SJSA1 (cell line): ENCODE measurements at regions not wholly inside any gene's neighbourhood (a gene's known extent, or its start where the extent isn't known, plus 50 kb on each side); places are given as distances from the start of the nearest gene placed in this dataset.

Source experiments
- DNase-seq, 2 experiments: peaks; one replicate each; pipeline ENCODE4 v3.0.0-alpha.2; 2015 to 2020; ENCODE audit warnings: low spot score in 2 of 2, low read depth in 1 of 2
- H3K27ac ChIP-seq: fragments of 250-450 bp; sonication (Bioruptor Pico); 2 replicates; pipeline ENCODE4 v1.5.1; 2020; ENCODE audit warnings: mild to moderate bottlenecking, moderate library complexity
- H3K27me3 ChIP-seq: fragments of 250-450 bp; sonication (Bioruptor Pico); replicated peaks from 2 replicates; pipeline ENCODE4 v1.5.1; 2020; ENCODE audit warnings: mild to moderate bottlenecking, moderate library complexity
- H3K36me3 ChIP-seq: fragments of 250-450 bp; sonication (Bioruptor Pico); 2 replicates; pipeline ENCODE4 v1.5.1; 2020; ENCODE audit warnings: mild to moderate bottlenecking
- H3K4me1 ChIP-seq: fragments of 250-450 bp; sonication (Bioruptor Pico); replicated peaks from 2 replicates; pipeline ENCODE4 v1.6.1; 2021; ENCODE audit warnings: mild to moderate bottlenecking
- H3K4me3 ChIP-seq: fragments of 250-450 bp; sonication (Bioruptor Pico); 2 replicates; pipeline ENCODE4 v1.5.1; 2020; ENCODE audit warnings: mild to moderate bottlenecking
- H3K9me3 ChIP-seq: fragments of 250-450 bp; sonication (Bioruptor Pico); replicated peaks from 2 replicates; pipeline ENCODE4 v1.5.1; 2020; ENCODE audit warnings: mild to moderate bottlenecking

DNA sequence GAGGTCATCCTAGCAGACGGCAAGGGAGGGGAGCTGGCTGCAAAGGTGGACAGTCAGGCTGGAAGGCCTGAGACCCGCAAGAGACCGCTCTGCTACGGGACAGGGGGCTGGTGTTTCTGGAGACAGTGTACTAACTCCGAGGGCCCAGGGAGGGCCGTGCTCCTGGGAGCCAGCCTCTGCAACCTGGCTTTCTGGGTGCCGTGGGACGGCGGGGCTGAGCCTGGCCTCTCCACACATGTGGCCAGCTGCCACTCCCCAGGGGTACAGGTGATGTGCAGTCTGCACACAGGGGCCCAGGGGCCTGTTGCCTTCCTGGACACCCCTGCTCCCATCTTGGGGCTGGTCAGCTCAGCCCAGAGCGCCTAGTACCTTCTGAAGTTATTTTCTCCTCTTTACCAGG is 92.2 kb downstream of the MRPL36 start:
- Histone ChIP-seq H3K9me3 (no peaks in the 10 kb centered on the region; the same call in 1 of the 2 replicates), H3K36me3 (no peaks in the 10 kb centered on the region), H3K27me3 (0 out of 2 replicates have a peak, but pooled peaks cover 3% of the 10 kb centered on the region), H3K4me3 (no peak overlapping the region), H3K27ac (no peak overlapping the region), H3K4me1 (no peaks in the 10 kb centered on the region)
- peak in 1 of 2 experiments; percentile 42 for DNase-seq

DNA sequence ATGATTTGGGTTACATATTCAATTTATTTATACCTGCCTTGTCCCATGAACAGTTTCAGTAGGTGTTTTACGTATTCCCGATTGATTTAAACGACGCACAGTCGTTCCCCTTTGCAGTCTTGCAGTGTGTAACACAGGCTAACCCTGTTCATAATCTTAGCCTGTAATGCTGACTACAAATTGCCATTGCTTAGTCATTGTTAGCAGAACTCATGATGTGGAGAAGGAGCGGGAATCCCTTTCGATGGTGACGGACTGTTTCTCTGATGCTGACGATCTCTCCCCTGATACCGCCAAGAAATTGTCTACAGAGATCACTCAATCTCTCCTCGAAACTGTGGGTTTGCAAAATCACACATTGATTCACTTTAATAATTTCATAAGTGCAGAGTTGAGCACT is 93.2 kb downstream of the MRPL36 start:
- DNase-seq: no peak
- no peaks in the 10 kb centered on the region for H3K4me1 ChIP-seq
- H3K27ac ChIP-seq: no peak overlapping the region
- H3K36me3 ChIP-seq: no peaks in the 10 kb centered on the region
- H3K9me3 ChIP-seq: no peaks in the 10 kb centered on the region; the same call in 1 of the 2 replicates
- H3K4me3 ChIP-seq: no peak overlapping the region
- 0 out of 2 replicates have a peak, but pooled peaks cover 3% of the 10 kb centered on the region for H3K27me3 ChIP-seq

DNA sequence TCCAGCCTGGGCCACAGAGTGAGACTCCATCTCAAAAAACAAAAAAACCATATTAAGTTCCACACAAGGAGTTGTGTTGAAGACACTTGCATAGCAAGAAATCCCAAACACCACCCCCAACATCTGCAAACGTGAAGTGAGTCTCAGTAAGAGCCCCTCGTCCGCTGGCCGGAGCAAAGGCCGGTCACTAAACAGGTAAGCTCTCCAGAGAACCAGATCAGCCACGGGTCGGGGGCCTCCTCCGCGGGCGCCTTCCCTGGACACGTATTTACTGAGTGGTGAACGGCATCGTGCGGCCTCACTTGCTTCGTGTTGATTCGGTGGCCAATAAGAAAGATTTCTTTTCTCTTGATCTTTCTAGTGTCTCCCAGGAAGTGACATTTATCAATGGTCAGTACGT is 93.6 kb downstream of the MRPL36 start:
- Histone ChIP-seq H3K9me3 (no peaks in the 10 kb centered on the region; the same call in 1 of the 2 replicates), H3K27me3 (0 out of 2 replicates have a peak, but pooled peaks cover 3% of the 10 kb centered on the region), H3K4me1 (no peaks in the 10 kb centered on the region), H3K36me3 (no peaks in the 10 kb centered on the region), H3K4me3 (no peak overlapping the region), H3K27ac (no peak overlapping the region)
- peak in 1 of 2 experiments; percentile 46 for DNase-seq

DNA sequence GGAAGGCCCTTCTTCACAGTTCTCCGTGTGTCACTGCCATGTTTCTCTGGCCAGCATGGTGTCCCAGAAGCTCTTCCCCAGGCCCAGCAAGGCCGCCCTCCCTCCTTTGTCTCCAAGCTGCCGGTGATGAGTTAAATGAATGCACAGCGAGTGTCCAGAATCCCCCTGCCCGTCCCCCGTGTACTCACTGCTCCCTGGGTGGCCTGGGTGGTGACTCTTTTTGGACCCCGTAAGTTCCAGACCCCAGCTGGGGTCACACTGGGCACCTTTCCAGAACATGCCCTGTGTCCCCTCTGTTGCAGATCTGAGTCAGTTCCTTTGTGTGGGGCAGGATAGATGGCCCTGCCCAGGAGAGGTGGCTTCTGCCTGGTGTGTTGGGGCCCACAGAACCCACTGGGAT is 95.0 kb downstream of the MRPL36 start:
- Histone ChIP-seq H3K4me3 (no peak overlapping the region), H3K27me3 (peaks cover 3% of the 10 kb centered on the region; the same call in 1 of the 2 replicates), H3K27ac (no peak overlapping the region), H3K4me1 (no peaks in the 10 kb centered on the region), H3K9me3 (no peaks in the 10 kb centered on the region; the same call in 1 of the 2 replicates), H3K36me3 (no peaks in the 10 kb centered on the region)
- DNase-seq: peak in 1 of 2 experiments; percentile 41

DNA sequence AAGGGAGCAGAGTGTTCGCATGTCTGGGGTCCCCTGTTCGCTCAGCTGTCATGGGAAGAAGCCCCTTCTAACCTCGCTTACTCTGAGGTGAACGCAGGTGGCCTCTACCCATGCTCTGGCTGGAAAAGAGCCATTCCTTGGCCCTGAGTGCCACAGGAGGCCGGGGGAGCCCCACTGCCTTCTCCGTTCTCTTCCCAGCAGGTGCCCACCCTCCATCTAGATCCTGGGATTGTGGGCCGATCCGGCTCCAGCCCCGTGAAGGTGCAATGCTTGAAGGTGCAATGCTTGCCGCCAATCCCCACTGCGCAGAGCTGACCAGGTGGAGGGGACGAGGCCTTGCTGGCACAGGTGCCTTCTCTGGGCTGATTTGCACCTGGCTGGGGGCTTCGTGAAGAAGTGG is 95.4 kb downstream of the MRPL36 start:
- no peak overlapping the region for H3K4me3 ChIP-seq
- peaks cover 3% of the 10 kb centered on the region; the same call in 1 of the 2 replicates for H3K27me3 ChIP-seq
- no peaks in the 10 kb centered on the region; the same call in 1 of the 2 replicates for H3K9me3 ChIP-seq
- peak in 1 of 2 experiments; percentile 41 for DNase-seq
- no peaks in the 10 kb centered on the region for H3K36me3 ChIP-seq
- no peak overlapping the region for H3K27ac ChIP-seq
- no peaks in the 10 kb centered on the region for H3K4me1 ChIP-seq

DNA sequence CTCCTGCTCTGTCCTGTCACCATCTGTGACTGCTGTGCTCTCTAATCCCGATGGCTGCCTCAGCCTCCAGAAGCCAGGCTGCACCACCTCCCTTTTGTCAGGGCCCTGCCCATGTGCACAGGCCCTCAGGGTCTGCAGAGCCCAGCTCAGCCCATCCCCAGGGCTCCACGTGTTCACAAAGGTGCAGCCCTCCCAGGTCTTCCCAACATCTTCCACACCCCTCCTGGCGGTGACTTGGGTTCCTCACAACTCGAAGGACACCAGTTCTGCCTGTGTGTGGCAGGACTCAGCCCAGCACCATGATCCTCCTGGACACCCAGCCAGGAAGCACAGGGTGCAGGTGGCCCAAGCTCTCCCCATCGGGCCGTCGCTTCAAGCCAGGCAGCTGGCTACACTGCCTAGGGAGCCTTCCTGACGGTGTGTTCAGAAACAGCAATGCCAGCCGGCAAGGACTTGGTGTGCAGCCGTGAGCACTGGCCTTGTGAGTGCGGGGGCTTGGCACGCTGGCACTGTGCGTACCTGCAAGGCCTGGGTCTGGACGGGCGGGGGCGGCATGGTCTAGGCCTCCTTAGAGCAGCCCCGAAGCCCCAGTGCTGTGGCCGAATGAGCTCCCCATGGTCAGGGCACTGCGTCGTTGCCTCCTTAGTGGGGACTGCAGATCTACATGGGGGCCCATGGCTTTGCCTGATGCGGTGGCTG is 96.1 kb downstream of the MRPL36 start:
- H3K4me1 ChIP-seq: no peaks in the 10 kb centered on the region
- H3K27me3 ChIP-seq: peaks cover 3% of the 10 kb centered on the region; the same call in 1 of the 2 replicates
- no peaks in the 10 kb centered on the region for H3K36me3 ChIP-seq
- DNase-seq: peak in 1 of 2 experiments; percentile 43
- H3K4me3 ChIP-seq: no peak overlapping the region
- H3K9me3 ChIP-seq: no peaks in the 10 kb centered on the region; the same call in 1 of the 2 replicates
- no peak overlapping the region for H3K27ac ChIP-seq

DNA sequence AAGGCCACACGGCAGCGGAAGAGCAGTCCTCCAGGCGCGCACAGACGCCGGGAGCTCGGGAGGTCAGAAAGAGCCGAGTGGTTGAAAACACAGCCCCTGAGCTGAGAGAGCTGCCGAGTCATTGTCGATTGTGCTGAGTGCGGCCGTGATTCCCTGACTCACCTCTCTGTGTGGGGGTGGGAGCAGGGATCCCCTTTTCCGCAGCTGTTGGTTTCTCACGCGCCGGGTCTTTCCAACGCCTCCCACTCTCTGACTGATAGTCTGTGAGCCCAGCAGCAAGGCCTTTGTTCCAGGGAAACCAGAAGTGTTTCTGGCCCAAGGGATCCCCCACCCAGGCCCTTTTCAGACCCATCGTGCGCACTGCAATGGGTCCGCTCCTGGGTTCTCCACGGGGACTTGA is 97.3 kb downstream of the MRPL36 start:
- no peak overlapping the region for H3K4me3 ChIP-seq
- no peak overlapping the region for H3K27ac ChIP-seq
- H3K4me1 ChIP-seq: no peaks in the 10 kb centered on the region
- no peak for DNase-seq
- H3K36me3 ChIP-seq: no peaks in the 10 kb centered on the region
- no peaks in the 10 kb centered on the region; the same call in 1 of the 2 replicates for H3K9me3 ChIP-seq
- peaks cover 12% of the 10 kb centered on the region; the same call in 1 of the 2 replicates for H3K27me3 ChIP-seq

DNA sequence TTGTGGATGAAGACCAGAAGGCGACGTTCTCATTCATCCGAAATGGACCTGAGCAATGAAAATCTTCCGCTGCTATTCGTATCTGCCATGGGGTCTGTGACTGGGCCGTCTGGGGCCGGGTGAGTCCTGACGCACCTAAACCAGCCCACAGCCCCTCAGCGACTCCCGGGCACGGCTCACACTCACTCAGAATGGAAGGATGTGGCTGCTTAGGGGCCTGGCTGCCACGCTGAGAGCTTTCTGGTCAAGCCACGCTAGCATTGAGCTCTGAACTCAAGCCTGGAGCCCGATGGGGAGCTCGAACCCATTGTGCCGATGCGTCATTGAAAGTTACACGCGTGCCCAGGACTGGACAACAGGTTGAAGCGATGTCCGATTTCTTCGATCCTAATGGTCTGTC is 97.8 kb downstream of the MRPL36 start:
- peaks cover 12% of the 10 kb centered on the region; the same call in 1 of the 2 replicates for H3K27me3 ChIP-seq
- no peaks in the 10 kb centered on the region for H3K4me1 ChIP-seq
- no peak overlapping the region for H3K27ac ChIP-seq

DNA sequence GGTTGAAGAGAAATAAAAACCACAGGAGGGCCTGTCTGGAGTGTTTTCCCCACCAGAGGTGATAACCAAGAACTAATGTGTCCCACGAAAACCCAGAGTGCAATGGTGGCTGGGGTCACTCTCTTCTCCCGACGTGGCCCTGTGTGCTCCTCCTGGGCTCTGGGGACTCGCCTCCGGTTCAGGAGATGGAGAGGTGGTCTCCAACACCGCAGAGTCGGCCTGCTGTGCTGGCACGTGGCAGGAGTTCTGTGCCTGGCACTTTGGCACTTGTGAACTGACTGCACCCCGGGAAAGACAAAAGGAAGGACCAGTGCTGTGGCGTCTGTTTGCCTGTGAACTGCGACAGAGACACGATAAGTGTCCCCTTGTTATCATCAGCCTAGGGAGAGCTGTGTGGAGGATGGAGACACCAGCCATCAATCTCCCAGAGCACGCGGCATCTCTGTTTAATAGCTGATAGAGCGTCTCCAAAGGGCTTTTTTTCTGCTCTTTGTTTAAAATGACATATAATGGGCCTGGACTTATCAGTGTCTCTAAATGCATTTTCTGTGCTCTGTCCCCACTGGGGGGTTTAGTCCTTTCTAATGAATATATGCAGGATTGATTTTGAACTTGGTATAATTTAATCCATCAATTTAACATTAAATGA is 98.3 kb downstream of the MRPL36 start:
- Histone ChIP-seq H3K4me3 (no peak overlapping the region), H3K27ac (no peak overlapping the region), H3K9me3 (no peaks in the 10 kb centered on the region; the same call in 1 of the 2 replicates), H3K4me1 (no peaks in the 10 kb centered on the region), H3K36me3 (no peaks in the 10 kb centered on the region), H3K27me3 (peaks cover 12% of the 10 kb centered on the region; the same call in 1 of the 2 replicates)
- DNase-seq: no peak

More for the DNA sequence above, 97.8 kb downstream of the MRPL36 start:
- no peak for DNase-seq
- Histone ChIP-seq H3K4me3 (no peak overlapping the region), H3K9me3 (no peaks in the 10 kb centered on the region; the same call in 1 of the 2 replicates), H3K36me3 (no peaks in the 10 kb centered on the region)

DNA sequence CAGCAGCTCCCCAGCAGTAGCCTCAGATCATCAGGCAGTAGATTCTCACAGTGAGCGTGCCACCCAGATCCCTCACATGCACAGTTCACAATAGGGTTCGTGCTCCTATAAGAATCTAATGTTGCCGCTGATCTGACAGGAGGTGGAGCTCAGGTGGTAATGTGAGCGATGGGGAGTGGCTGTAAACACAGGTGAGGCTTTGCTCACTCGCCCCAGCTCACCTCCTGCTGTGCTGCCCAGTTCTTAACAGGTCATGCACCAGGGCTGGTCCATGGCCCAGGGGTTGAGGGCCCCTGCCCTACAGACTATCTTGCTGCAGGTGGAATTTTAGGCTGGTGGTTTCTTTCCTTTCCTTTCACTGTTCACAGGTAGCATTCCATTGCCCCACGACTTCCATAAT is 100.2 kb downstream of the MRPL36 start:
- Histone ChIP-seq H3K27ac (no peak overlapping the region), H3K36me3 (no peaks in the 10 kb centered on the region), H3K4me1 (no peaks in the 10 kb centered on the region), H3K27me3 (peaks cover 9% of the 10 kb centered on the region; the same call in 1 of the 2 replicates), H3K9me3 (no peaks in the 10 kb centered on the region), H3K4me3 (no peak overlapping the region)
- DNase-seq: no peak

DNA sequence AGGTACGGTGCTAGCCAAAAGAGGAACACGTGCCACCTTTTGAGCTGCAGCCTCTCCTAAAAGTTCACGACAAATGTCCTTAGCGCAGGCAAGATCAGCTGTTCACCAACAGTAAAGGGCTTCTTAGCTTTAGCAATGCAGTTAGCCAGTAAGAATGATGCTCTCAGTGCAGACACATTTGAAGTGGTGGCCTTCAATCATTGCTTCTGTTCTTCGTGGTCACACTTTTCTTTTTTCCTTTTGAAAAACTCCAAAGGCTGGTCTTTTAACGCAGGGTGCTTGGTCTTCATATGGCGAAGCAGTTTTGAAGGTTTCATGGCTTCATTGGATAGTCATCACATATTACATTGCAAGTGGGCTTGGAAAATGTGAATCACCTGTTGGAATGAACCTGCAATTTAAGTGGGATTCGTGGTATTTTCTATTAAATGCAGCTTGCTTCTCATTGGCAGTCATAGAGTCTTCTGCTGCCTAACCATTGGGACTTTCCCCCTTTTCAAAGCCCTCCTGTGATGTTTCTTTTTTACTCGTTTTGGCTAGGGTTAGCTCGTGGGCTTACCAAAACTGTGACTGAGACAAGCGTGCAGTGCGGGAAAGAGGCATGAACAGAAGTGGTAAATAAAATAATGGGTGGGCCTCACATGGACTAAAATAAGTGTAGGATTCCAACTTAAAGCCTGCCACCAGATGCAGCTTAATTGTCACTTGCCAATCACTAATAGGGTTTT is 100.9 kb downstream of the MRPL36 start:
- Histone ChIP-seq H3K27me3 (peaks cover 9% of the 10 kb centered on the region; the same call in 1 of the 2 replicates), H3K9me3 (no peaks in the 10 kb centered on the region), H3K4me3 (no peak overlapping the region), H3K4me1 (no peaks in the 10 kb centered on the region), H3K36me3 (no peaks in the 10 kb centered on the region), H3K27ac (no peak overlapping the region)
- no peak for DNase-seq

DNA sequence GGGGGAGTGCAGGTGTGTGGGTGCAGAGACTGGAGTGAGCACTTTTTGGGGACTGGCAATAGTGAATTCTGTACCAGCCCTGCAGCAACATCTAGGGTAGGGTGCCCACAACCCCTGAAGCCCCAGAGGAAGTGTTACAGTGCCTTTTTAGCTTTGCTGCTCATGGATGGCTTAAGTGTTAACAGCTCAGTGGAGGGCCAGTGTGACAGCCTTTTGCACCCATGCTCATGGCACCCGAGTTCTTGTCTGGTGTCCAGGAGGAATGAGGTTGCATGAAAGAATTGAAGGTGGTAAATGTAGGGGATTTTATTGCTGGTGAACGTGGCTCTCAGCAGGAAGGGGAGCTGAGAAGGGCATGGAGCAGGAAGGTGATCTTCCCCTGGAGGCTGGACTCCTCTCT is 107.3 kb downstream of the MRPL36 start:
- H3K36me3 ChIP-seq: no peaks in the 10 kb centered on the region
- no peak overlapping the region for H3K27ac ChIP-seq
- DNase-seq: no peak
- no peaks in the 10 kb centered on the region for H3K9me3 ChIP-seq
- no peak overlapping the region for H3K4me3 ChIP-seq
- peaks cover under 1% of the 10 kb centered on the region for H3K27me3 ChIP-seq
- no peaks in the 10 kb centered on the region for H3K4me1 ChIP-seq

DNA sequence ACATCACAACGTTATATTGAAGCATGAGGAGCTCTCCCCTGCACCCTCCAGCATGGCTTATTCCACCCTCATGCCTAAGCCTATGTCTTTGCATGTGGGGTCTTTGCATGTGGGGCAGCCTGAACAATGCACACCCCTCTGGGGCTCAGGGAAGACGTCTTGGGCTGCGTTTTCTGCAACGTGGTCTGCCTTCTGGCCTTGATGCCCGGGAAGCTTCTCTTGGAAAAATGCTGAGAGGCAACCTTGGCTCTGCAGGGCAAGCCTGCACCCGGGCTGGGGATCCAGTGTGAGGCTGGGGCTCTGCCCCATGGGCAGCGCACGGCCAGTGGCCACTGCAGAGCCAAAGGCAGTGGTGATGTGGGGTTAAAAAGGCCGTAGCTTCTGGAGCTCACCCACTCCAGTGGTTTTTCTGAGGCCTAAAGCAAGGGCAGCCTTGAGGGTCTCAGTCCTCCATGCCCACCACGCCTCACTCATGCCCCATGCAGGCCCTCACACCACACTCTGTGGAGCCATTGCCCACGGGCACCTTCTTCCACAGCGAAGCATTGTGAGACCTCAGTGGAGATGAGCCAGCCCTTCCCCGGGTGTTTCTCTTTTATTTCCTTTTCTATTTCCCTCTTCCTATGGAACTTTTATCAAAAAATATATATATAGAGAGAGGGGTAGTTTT is 112.2 kb downstream of the MRPL36 start:
- no peak overlapping the region for H3K4me3 ChIP-seq
- no peaks in the 10 kb centered on the region for H3K4me1 ChIP-seq

More for the DNA sequence above, 112.2 kb downstream of the MRPL36 start:
- H3K9me3 ChIP-seq: no peaks in the 10 kb centered on the region
- no peak overlapping the region for H3K27ac ChIP-seq
- H3K36me3 ChIP-seq: no peaks in the 10 kb centered on the region
- no peaks in the 10 kb centered on the region; the same call in none of the 2 replicates for H3K27me3 ChIP-seq
- no peak for DNase-seq
